ENCODE measurements at regions not wholly inside any gene's neighbourhood (a gene's known extent, or its start where the extent isn't known, plus 50 kb on each side); places are given as distances from the start of the nearest gene placed in this dataset.
A peak's percentile ranks its signal among the peaks of the same experiment; 100 is the strongest.
"Not testable (repeated sequence)": the region's sequence is repeated elsewhere in the genome, so short reads cannot be mapped to it uniquely, and the experiment has no call there.

DNA sequence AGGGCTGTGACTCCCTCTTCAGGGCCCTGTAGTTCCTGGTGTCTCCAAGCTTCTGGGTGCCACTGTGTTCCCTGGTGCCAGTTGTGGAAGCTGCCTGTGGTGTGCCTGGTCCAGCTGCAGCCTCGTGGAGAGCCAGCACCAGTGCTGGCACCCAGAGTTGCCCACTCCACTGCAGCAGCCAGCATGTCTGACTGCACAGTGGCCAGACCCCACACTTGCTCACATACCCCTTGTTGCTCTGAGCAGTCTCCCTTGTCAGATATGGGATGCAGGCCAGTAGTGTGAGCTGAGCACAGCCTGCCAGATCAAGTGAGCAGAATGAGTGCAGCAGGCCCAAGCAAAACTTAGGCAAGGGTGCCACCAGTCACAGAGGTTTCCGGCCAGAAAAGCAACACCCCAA lies 108.6 kb downstream of the ZMAT1 start:
- DNase-seq, result no peak

DNA sequence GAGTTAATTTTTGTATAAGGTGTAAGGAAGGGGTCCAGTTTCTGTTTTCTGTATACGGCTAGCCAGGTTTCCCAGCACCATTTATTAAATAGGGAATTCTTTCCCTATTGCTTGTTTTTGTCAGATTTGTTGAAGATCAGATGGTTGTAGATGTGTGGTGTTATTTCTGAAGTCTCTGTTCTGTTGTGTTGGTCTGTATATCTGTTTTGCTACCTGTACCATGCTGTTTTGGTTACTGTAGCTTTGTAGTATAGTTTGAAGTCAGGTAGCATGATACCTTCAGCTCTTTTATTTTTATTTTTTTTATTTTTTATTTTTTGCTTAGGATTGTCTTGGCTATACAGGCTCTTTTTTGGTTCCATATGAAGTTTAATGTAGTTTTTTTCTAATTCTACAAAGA lies 114.1 kb downstream of the ZMAT1 start:
- not testable (repeated sequence) for DNase-seq

DNA sequence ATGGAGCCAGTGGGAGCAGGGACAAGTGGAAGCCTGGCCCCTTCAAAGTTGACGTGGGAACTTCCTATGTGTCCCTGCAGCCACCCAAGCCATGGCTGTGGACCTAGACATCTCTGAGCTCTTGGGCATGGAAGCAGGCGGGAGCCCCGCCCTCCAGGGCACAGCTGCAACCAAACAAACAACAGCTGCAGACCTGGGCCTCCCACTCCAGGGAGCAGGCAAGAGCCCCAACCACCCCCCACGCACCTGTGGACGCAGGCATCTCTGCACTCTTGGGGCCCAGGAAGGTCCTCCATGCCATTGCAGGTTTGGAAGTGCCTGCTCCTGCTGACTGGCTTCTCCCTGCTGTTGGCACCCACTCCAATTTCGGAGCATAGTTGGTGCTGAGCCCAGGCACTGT lies 118.6 kb downstream of the ZMAT1 start:
- no peak for DNase-seq

DNA sequence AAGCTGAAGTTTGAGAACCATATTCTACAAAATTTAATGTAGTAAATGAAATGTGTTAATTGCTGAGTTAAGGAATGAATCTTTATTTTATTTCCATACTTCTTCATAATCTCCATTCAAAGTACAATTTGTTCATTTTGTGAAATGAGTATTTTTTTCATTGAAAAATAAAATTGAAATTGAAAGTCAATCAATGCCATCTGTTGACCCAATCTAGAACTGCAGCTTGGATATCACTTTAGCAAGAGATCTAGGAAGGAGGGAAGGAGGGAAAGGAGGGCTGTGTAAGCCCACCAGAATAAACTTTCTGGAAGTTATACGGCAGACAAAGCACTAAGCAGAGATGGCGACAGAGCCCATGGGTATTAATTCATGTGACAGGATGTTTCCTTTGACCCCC lies 128.4 kb downstream of the ZMAT1 start:
- no peak for DNase-seq

DNA sequence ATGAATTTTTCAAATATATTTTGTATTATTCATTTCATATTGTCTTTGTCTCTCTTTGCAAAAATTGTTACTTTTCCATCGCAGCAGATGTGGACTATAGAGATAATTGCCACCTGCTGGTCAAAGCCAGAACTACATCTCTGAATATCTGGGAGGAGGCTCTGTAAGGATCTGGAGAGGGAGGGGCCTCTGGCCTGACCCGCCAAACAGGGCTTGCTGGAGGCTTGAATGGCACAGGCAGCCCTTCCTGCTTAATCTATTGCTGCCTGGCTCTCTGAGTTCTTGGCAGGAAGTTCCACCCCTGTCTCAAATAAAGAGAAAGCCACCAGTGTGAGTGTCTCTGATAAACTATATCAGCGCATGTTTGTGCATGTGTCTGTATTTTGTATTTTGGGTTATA lies 132.4 kb downstream of the ZMAT1 start:
- DNase-seq, result peak; percentile 7 to 50 (median 30)

DNA sequence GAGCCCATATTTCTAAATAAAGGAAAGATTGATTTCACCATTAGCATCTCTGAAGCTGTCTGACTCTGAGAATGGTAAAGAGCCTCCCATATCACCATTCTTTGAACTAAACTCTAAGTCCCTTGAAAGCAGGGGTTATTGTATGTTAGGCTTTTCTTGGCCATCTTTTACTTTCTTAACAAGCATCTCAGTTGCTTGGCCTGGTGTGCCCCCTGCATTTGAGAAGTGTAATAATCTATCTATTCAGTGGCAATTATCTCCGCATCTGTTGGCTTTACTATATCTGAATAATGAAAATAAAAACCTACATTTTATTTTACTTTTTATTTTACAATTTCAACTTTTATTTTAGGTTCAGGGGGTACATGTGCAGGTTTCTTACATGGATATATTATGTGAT lies 128.3 kb upstream of the ARMCX2 start:
- DNase-seq, result no peak

DNA sequence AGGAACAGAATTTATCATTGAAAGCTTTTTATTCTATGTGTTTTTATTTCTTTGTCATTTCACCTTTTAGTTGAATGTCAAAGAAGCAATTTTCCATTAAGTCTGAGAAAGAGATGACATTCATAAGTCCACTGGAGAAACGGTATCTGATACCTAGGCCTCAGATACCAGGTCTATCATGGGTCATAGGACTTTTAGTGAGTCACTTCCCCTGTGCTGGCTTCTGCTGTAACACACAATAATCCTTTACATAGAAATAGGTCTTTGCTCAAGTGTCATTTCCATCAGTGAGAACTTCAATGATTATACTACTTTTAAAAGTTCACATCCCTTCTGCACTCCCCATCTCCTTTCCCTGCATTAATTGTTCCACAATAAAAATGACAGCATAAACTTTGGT lies 125.5 kb upstream of the ARMCX2 start:
- no peak for DNase-seq

DNA sequence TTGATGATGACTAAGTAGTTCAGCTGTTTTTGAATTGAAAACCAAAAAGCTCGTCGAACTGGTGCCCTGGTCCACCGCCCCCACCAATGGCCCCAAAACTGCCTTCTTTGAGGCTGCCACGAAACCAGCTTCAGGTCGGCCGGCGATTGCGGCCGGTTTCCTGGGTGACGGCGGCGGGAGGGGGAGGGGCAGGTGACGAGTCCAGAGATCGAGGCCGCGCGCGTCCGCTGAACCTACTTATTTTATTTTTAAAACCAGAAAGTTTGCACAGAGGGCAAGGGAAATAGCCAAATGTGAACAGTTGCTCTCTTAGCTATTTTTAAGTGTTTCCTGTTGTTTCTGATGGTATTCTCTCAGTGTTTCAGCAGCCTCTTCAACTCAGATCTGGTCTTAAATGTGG lies 120.8 kb upstream of the ARMCX2 start:
- not testable (repeated sequence) for DNase-seq

DNA sequence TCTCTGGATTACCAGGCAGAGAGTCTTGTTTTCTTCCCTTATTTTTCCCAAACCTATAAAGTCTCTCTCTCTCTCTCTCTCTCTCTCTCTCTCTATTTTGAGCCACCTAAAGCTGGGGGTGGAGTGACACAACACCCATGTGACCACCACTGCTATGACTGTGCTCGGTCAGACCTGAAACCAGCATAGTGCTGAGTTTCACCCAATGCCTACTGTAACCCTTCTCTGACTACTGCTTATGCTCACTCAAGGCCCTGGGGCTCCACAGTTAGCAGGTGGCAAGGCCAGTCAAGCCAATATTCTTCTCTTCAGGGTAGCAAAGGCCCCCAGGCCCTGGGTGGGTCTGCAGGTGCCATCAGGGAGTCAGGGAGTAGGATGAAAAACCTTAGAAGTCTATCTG lies 114.7 kb upstream of the ARMCX2 start:
- DNase-seq, result no peak

DNA sequence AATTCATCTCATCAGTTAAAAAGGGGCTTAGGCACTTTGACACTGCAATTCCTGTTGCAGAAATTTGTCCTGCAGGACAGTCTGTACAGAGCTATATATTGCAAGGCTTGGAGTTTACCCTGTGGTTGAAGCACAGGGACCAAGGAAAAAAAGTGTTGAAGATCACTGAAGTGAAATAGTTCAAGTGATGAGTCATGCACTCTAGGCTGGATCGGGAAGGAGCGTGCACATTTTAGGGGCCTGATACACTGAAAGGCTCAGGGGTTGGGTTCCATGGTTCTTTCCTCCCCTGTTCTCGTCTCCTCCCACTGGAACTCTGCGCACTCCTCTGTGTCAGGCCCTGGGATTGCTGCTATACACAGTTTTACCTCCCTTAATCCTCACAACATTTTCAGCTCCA lies 104.9 kb upstream of the ARMCX2 start:
- DNase-seq, result no peak

DNA sequence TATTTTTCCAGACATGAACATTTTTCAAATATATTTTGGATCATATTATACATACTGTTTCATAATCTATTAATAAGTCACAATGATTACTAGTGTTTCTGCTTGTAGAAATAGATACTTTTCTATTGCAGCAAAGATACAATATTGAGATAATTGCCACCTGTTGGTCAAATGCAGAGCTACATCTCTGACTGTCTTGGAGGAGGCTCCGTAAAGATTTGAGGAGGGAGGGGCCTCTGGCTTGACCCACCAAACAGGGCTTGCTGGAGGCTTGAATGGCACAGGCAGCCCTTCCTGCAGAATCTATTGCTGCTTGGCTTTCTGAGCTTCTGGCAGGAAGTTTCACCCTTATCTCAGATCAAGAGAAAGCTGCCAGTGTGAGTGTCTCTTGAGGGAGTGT lies 99.3 kb upstream of the ARMCX2 start:
- no peak for DNase-seq

DNA sequence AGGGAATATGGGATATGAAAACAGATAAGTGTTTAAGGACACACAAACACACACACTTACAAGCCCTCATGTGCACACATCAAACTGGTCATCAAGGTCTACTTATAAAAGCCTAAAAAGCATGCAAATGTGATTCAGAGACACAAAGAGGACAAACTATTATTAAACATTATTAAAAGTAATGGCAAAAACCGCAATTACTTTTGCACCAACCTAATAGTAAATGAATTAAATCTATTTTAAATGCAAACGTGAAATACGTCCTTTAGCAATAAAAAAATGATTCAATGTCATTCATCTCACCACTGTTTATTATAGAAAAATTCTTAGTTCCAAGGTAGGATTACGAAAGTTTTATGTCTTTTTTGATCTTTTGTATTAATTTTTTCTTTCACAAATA lies 91.1 kb upstream of the ARMCX2 start:
- no peak for DNase-seq

DNA sequence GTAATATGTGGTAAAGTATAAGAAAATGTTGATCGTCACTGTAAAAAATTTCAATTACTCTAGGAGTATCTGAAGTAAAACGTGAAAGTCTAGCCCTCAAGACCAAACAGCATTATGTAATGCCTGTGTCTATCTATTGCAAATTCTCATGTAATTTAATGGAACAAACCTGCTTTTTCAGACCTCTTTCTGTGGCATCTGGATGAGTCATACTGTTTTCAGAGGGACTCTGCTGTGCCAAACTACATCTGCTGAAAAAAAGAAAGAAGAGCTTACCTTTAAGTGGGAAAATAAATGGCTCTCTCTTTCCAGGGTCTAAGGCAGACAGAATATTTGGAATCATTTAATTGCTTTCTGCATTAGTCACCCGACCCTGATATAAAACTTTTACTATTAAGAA lies 89.8 kb upstream of the ARMCX2 start:
- no peak for DNase-seq

DNA sequence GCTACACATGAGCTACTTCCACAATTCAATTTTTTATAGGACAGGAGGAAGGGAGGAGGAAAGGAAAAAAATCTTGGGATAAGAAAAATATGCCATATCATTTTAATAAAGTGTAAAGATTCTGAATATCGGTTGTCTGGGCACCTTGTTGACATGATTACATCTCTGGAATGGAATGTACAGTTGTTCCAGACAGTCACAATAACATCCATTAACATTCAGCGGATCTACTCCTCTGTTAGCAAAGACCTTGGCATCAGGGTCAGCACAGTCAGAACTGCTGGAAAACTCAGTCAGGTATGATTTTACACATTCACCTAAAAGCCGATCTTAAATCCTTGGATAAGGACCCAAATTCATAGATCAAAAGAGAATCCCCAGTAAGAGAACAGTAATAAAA lies 85.4 kb upstream of the ARMCX2 start:
- no peak for DNase-seq

DNA sequence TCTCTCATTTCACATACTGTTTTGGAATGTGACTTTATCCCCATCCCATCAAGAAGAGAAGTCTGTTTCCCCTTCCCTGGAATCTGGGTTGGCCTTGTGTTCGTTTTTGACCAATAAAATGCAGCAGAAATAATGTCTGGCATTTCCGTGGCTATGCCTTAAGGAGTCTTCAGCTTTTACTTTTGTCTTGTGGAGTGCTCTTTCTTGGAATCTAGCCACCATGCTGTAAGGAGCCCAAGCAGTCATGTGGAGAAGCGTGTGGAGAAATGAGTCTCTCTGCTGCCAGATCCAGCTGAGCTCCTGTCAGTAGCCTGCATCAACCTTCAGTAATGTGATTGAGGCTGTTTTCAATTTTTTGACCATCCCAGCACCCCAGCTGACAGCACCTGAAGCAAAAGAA lies 84.4 kb upstream of the ARMCX2 start:
- DNase-seq, result no peak

DNA sequence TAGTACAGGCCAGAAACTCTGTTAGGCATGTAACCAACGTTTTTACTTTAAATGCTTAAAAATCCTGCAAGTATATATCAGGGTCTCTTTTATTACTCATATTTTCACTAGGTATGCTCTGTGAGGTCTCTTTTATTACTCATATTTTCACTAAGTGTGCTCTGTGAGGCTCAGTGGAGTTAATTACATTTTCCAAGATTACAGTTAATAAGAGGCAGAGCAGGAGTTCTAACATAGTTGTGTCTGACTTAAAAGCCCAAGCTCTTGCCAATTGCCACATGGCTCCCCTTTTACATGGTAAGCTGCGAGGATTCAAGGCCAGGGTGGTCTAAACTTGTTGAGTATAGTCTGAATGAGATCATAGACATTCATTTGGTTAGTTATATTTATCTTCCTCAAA lies 81.0 kb upstream of the ARMCX2 start:
- no peak for DNase-seq

DNA sequence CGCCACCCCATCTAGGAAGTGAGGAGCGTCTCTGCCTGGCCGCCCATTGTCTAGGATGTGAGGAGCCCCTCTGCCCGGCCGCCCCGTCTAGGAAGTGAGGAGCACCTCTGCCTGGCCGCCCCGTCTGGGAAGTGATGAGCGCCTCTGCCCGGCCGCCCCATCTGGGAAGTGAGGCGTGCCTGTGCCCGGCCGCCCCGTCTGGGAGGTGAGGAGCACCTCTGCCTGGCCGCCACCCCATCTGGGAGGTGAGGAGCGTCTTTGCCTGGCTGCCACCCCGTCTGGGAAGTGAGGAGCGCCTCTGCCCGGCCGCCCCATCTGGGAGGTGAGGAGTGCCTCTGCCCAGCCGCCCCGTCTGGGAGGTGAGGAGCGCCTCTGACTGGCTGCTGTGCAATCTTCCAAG lies 79.2 kb upstream of the ARMCX2 start:
- DNase-seq, result not testable (repeated sequence)

DNA sequence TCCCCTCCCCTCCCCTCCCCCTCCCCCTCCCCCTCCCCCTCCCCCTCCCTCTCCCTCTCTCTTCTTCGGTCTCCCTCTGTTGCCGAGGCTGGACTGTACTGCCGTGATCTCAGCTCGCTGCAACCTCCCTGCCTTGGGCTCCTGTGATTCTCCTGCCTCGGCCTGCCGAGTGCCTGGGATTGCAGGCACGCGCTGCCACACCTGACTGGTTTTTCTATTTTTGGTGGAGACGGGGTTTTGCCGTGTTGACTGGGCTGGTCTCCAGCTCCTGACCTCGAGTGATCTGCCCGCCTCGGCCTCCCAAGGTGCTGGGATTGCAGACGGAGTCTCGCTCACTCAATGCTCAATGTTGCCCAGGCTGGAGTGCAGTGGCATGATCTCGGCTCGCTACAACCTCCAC lies 78.8 kb upstream of the ARMCX2 start:
- not testable (repeated sequence) for DNase-seq

DNA sequence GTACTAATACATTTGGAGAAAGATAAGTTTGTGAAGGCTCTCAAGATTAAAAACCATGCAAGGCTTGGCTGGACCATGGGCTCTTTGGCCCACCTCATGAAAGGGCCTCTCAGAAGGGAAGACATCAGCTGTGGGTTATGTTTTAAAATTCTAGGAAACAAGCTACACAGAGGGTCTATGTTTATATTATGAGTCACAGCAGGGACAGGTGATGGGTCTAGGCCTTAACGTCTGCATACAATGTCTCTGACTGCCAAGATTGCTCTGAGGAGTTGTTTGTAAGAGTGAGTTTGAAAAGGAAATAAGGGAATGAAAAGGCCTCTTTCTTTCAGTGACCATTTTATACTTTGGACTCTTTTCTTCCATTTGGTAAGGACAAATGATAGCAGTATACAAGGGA lies 77.0 kb upstream of the ARMCX2 start:
- DNase-seq, result no peak

DNA sequence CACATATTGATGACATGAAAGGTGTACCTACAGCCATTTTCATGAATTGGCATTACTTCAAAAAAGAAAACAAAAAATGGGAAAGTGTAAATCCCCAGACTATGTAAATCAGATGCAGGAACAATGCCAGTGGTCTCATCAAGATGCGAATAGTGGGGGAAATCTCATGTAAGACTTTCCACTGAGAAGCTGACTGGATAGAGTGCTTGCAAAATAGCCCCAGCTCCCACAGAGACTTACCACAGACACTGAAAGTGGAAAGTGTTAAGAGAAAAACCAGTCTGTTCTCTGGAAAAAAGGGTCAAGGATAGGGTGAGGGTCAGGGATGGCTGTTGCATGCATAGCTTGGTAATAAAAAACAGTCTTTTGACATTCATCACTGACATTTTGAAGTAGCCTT lies 73.2 kb upstream of the ARMCX2 start:
- DNase-seq, result no peak

DNA sequence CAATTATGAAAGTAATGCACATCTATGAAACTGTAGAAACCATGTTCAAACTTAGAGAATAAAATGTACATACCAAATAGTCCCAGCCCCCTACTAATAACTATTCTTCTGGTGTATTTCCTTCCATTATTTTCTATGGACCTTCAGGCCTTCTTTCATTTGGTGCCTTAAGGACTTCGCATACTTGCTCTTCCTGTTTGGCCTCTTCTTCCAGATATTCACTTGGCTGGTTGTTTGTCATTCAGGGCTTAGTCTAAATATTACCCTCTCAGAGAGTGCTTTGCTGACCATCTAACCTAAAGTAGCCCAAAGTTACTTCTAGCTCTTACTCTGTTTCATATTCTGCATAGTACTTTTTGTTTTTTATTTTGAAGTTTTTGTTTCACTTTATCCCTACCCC lies 70.3 kb upstream of the ARMCX2 start:
- no peak for DNase-seq
